ENCODE measurements at regions not wholly inside any gene's neighbourhood (a gene's known extent, or its start where the extent isn't known, plus 50 kb on each side); places are given as distances from the start of the nearest gene placed in this dataset.
A peak's percentile ranks its signal among the peaks of the same experiment; 100 is the strongest.

DNA sequence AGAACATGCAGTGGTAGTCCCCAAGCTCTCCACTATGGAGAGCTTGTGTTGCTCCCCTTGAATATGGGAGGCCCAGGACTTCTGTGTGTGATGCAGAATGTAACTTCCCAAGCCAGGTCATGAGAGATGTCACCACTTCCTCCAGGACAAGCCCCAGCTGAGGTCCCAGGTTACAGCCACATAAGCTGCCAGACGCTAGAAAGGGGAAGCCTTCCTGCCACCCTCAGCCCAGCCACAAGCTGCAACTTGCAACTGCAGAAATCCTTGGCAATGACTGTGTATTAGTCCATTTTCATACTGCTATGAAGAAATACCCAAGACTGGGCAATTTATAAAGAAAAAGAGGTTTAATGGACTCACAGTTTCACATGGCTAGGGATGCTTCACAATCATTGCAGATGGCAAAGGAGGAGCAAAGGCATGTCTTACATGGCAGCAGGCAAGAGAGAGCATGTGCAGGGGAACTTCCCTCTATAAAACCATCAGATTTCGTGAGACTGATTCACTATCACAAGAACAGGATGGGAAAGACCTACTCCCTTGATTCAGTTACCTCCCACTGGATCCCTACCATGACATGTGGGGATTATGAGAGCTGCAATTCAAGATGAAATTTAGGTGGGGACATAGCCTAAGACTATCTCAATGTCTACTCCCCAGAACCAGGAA is 91.5 kb upstream of the DHX15 start:
- TF ChIP-seq, protein P1, sequence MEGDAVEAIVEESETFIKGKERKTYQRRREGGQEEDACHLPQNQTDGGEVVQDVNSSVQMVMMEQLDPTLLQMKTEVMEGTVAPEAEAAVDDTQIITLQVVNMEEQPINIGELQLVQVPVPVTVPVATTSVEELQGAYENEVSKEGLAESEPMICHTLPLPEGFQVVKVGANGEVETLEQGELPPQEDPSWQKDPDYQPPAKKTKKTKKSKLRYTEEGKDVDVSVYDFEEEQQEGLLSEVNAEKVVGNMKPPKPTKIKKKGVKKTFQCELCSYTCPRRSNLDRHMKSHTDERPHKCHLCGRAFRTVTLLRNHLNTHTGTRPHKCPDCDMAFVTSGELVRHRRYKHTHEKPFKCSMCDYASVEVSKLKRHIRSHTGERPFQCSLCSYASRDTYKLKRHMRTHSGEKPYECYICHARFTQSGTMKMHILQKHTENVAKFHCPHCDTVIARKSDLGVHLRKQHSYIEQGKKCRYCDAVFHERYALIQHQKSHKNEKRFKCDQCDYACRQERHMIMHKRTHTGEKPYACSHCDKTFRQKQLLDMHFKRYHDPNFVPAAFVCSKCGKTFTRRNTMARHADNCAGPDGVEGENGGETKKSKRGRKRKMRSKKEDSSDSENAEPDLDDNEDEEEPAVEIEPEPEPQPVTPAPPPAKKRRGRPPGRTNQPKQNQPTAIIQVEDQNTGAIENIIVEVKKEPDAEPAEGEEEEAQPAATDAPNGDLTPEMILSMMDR (IDR thresholded peaks at IDR 0.05; ENCODE audit: borderline replicate concordance, insufficient read depth, low read depth, low read length): no peak

DNA sequence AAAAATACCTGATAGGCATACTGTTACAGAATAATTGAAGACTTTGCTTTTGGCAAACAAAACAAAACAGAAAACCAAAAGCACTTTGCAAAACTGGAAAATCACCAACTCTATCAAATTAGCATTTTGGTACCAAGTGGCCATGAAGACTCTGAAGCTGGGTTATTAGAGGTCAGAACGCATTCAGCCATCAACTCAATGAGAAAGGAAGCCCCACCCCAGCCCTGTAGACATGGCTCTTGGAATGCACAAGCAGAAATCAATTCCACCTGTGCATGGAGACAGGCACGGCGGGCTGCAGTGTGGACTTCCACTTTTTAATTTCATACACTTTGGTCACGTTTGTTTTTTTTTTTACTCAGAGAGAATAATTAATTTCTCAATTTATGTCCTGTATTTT is 93.6 kb upstream of the DHX15 start:
- TF ChIP-seq, protein P1 (IDR thresholded peaks at IDR 0.05; ENCODE audit: borderline replicate concordance, insufficient read depth, low read depth, low read length): no peak
- no peak overlapping the region for H3K4me3 ChIP-seq (ENCODE audit: low read depth, low read length)

More for the DNA sequence above, 91.5 kb upstream of the DHX15 start:
- no peak overlapping the region for H3K4me3 ChIP-seq (ENCODE audit: low read depth, low read length)

DNA sequence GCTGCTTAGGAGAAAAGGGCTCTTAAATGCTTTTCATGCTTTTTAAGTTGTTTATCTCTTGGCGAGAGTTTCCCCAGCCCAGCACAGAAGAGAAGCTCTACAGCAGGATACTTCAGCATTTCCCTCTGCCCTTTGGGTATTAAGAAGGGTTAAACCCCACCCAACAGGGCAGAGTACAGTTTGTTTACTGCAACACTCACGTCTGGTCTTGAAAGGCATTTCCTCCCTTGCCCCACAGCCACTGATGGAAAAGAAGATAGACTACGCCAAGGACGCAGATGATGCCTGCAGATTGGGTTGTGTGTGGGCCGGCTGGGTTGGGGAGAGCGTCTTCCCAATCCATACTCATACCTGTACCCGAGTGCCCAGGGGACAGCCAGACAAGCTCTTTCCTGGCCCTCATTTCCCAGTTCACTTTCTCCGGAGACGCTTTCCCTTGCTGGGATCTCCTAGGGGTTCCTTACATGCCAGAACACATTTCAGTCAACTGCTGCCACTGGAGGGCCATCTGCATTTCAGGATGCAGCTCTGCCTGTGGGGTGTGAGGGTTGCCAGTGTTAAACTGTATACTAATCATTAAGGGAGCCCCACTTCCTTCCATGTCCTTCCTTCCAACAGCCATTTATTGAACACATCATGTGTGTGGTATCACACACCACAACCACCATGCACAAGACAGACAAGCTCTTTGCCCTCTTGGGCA is 96.5 kb upstream of the DHX15 start:
- no peak overlapping the region for H3K4me3 ChIP-seq (ENCODE audit: low read depth, low read length)
- TF ChIP-seq, protein P1 (IDR thresholded peaks at IDR 0.05; ENCODE audit: borderline replicate concordance, insufficient read depth, low read depth, low read length): no peak

DNA sequence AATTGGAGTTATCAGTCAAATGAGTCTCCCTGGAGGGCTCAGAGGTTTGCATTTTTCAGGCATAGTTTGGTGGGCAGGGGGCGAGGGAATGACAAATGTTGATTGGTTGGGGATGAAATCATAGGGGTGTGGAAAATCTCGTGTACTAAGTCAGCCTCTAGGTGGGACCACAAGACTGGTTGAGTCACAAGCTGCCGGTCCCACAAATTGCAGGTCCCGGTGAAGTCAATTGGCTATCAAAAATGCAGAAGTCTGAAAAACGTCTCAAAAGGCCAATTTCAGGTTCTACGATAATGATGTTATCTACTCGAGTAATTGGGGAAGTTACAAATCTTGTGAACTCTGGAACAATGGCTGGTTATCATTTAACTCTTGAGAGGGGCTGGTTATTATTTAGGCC is 98.8 kb upstream of the DHX15 start:
- no peak overlapping the region for H3K4me3 ChIP-seq (ENCODE audit: low read depth, low read length)
- TF ChIP-seq, protein P1 (IDR thresholded peaks at IDR 0.05; ENCODE audit: borderline replicate concordance, insufficient read depth, low read depth, low read length): no peak

DNA sequence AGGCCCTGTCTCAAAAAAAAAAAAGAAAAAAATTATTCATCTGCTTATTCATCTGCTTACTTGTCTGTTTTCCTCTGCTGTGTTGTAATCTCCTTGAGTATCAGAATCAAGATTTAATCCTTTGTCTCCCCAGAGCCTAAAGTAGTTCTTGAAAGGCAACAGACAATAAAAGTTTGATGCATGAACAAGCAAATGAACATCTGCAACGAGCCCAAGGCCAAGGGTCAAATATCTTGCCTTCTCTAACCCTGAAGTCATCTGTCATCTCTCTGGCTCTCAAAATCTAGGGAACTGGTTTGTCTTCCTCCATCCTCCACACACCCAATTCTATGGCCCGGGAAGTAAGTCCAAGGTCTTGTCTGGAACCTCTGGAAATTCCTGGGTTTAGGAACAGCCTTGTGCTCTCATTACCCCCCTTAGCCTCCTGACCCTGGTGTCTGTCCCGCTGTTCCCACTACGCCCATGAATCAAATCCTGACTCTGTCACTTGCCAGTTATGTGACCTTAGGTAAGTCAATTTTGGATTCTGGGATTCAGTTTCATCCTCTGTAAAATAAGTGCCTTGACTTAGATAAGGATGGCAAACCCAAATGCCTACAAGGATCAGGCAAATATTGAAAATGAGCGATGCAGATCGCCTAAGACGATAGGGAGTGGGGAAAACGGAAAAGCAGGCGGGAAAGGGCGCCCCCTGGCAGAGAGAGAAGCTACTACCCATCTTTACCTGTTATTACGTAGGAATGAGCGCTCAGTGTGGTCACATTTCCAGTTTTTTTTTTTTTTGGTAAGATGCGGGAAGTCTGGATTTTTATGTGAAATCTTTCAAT is 102.7 kb upstream of the DHX15 start:
- H3K4me3 ChIP-seq (ENCODE audit: low read depth, low read length): no peak overlapping the region
- TF ChIP-seq, protein P1 (IDR thresholded peaks at IDR 0.05; ENCODE audit: borderline replicate concordance, insufficient read depth, low read depth, low read length): peak; percentile 63

DNA sequence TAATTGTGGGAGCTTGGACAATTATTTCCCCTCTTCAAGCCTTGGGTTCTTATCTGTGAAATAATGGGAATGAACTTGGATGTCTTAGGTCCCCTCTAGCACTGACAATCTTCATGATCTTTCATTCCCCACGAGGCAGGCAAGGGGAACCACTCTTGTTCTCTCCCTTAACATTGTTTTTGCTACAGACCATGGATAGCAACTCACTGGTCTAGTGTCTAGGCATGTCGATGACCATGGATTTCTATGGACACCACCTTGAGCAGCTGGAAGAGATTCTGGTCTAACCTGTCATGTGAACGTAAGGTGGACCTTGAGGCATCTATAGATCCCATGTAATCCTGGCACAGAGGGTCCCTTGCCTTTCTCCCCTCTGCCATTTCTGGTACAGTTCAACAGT is 104.1 kb upstream of the DHX15 start:
- H3K4me3 ChIP-seq (ENCODE audit: low read depth, low read length): no peak overlapping the region
- TF ChIP-seq, protein P1 (IDR thresholded peaks at IDR 0.05; ENCODE audit: borderline replicate concordance, insufficient read depth, low read depth, low read length): no peak
